ENCODE measurements at regions not wholly inside any gene's neighbourhood (a gene's known extent, or its start where the extent isn't known, plus 50 kb on each side); places are given as distances from the start of the nearest gene placed in this dataset.
A peak's percentile ranks its signal among the peaks of the same experiment; 100 is the strongest.

DNA sequence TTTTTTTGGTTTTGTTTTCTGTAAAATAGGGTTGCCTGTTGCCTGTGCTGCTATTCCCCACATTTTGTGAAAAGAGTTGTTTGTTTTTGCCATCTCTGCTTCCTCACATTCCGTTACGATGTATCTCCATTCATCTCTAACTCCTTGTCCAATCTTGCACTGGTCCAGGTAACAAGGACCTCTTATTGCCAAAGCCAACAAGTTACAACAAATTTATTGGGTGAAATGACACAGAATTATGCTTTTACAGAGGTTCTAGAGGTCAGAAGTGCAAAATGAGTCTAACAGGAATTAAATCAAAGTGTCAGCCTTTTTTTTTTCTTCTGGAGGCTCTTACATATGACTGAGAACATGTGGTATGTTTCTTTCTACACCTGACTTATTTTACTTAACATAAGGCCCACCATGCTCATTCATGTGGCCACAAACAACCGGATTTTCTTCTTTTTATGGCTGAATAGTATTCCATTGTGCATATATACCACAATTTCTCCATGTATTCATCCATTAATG lies 787.9 kb upstream of the B3GALT2 start:
- peaks cover 32% of the 10 kb centered on the region for H3K4me1 Mint-ChIP-seq (ENCODE audit: low read depth)
- H3K9me3 Mint-ChIP-seq = no peaks in the 10 kb centered on the region
- no peak overlapping the region for H3K4me3 Mint-ChIP-seq
- no peak overlapping the region for H3K27ac Mint-ChIP-seq
- no peaks in the 10 kb centered on the region; the same call in 1 of the 2 replicates for H3K27me3 Mint-ChIP-seq (ENCODE audit: insufficient read depth)
- DNase-seq = no peak
- H3K36me3 Mint-ChIP-seq (ENCODE audit: low read depth) = no peaks in the 10 kb centered on the region
- TF ChIP-seq, protein P1, sequence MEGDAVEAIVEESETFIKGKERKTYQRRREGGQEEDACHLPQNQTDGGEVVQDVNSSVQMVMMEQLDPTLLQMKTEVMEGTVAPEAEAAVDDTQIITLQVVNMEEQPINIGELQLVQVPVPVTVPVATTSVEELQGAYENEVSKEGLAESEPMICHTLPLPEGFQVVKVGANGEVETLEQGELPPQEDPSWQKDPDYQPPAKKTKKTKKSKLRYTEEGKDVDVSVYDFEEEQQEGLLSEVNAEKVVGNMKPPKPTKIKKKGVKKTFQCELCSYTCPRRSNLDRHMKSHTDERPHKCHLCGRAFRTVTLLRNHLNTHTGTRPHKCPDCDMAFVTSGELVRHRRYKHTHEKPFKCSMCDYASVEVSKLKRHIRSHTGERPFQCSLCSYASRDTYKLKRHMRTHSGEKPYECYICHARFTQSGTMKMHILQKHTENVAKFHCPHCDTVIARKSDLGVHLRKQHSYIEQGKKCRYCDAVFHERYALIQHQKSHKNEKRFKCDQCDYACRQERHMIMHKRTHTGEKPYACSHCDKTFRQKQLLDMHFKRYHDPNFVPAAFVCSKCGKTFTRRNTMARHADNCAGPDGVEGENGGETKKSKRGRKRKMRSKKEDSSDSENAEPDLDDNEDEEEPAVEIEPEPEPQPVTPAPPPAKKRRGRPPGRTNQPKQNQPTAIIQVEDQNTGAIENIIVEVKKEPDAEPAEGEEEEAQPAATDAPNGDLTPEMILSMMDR (IDR thresholded peaks at IDR 0.05) = no peak

DNA sequence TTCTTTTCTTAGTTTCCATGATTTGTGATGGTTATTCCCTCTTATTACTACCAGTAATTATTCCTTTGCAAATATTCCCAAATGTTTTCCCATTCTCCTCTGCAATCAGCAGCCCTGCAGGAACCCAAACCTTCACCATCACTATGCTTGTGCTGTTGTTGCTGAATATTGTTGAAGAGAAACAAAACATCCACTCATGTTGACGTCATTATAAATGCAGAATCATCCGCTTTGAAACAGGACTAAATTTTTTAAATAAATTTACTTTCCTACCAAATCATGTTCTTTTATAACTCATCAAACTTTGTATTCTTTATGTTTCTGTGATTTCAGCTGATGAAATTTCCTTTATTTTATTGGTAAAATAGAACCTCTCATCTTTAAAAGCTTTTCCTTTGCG lies 787.0 kb upstream of the B3GALT2 start:
- Mint-ChIP-seq H3K36me3 (ENCODE audit: low read depth) (no peaks in the 10 kb centered on the region), H3K27ac (no peak overlapping the region), H3K9me3 (no peaks in the 10 kb centered on the region), H3K4me1 (ENCODE audit: low read depth) (peaks cover 38% of the 10 kb centered on the region), H3K27me3 (ENCODE audit: insufficient read depth) (no peaks in the 10 kb centered on the region; the same call in 1 of the 2 replicates), H3K4me3 (no peak overlapping the region)
- TF ChIP-seq, protein P1 (IDR thresholded peaks at IDR 0.05) = no peak
- no peak for DNase-seq

DNA sequence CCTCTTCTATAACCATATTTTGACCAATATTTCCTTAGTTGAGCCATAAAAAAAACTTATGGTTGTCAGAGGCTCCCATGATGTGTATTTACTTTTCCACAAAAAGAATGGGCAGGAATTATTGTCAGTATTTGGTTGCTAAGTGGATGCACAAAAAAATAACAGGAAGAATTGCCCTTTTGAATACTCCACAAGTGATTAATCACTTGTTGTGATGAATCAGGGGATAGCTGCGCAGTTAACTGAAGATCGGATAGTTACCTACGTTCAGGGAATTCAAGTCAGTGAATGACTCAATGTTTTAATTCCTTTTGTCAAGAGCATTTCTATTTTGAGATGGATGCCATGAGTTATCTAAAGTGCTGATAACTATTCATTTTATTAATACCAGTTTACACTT lies 785.2 kb upstream of the B3GALT2 start:
- H3K27me3 Mint-ChIP-seq (ENCODE audit: insufficient read depth) = no peaks in the 10 kb centered on the region
- peak; percentile 93 for DNase-seq
- H3K9me3 Mint-ChIP-seq = no peaks in the 10 kb centered on the region
- peak overlapping the region; percentile 96 for H3K27ac Mint-ChIP-seq
- peaks cover 38% of the 10 kb centered on the region for H3K4me1 Mint-ChIP-seq (ENCODE audit: low read depth)
- H3K4me3 Mint-ChIP-seq = peak overlapping the region; percentile 62
- TF ChIP-seq, protein P1 (IDR thresholded peaks at IDR 0.05) = no peak
- H3K36me3 Mint-ChIP-seq (ENCODE audit: low read depth) = no peaks in the 10 kb centered on the region

DNA sequence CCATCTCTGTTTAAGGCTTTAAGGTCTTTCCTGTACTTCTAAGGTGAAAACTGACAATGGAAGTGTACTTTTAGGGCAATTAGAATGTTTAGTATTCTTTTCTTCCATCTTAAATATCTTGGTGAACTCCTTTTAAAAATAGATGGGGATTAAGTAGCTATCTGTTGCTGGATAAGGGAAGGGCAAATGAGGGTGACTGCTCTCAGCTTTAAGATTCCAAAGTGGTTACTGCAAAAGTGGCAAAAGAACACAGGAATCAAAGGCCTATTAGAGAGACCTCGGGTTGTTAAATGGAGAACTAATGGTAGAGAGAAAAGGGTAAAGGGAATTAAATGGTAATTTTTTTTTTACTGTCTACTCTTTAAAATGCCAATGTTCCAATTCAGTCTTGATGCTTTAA lies 774.1 kb upstream of the B3GALT2 start:
- Mint-ChIP-seq H3K4me3 (no peak overlapping the region), H3K9me3 (no peaks in the 10 kb centered on the region), H3K36me3 (ENCODE audit: low read depth) (no peaks in the 10 kb centered on the region), H3K27me3 (ENCODE audit: insufficient read depth) (no peaks in the 10 kb centered on the region), H3K4me1 (ENCODE audit: low read depth) (peaks cover 7% of the 10 kb centered on the region; the same call in 1 of the 2 replicates), H3K27ac (no peak overlapping the region; the same call in 1 of the 2 replicates)
- TF ChIP-seq, protein P1 (IDR thresholded peaks at IDR 0.05) = no peak
- peak; percentile 5 for DNase-seq

DNA sequence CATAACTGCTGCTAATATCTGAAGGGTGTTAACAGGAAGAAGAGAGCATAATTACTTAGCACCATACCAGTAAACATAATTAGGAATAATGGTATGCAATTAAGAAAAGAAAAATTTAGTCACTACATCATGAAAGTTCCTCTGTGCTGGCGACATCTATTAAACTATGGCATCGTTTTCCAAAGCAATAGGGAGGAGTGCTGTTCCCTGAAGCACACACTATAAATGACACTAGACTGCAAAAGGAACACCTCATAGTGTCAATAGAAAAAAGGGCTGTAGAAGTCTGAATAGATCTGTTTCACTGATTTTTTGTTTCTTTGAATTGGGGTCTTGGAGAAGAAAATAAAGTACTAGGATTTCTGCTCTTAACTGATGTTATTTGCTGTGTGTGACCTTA lies 773.6 kb upstream of the B3GALT2 start:
- TF ChIP-seq, protein P1 (IDR thresholded peaks at IDR 0.05) = no peak

More for the DNA sequence above, 773.6 kb upstream of the B3GALT2 start:
- peaks cover 7% of the 10 kb centered on the region; the same call in 1 of the 2 replicates for H3K4me1 Mint-ChIP-seq (ENCODE audit: low read depth)
- no peaks in the 10 kb centered on the region for H3K9me3 Mint-ChIP-seq
- H3K27me3 Mint-ChIP-seq (ENCODE audit: insufficient read depth) = no peaks in the 10 kb centered on the region
- DNase-seq = no peak
- no peak overlapping the region; the same call in 1 of the 2 replicates for H3K27ac Mint-ChIP-seq
- H3K4me3 Mint-ChIP-seq = no peak overlapping the region
- no peaks in the 10 kb centered on the region for H3K36me3 Mint-ChIP-seq (ENCODE audit: low read depth)
